GM12878 (cell line): ENCODE measurements at regions not wholly inside any gene's neighbourhood (a gene's known extent, or its start where the extent isn't known, plus 50 kb on each side); places are given as distances from the start of the nearest gene placed in this dataset.

Source experiments
- ATAC-seq: fragments of 200-7000 bp; cut with Tn5 transposase; 3 replicates; pipeline ENCODE4 v1.9.1; 2020; ENCODE audit warnings: mild to moderate bottlenecking, moderate library complexity
- BruUV-seq: library from RNA; stranded (reverse); fragments of 400-500 nt; replicated peaks from 2 replicates; lab custom pipeline; 2021; lab: Mats Ljungman, UMichigan
- CTCF ChIA-PET: fragments of 300-600 bp; sonication (Branson Sonifier 250); formaldehyde crosslinking; extraction: SDS; loops from one replicate; lab custom pipeline; 2021; ENCODE audit warnings: inconsistent platforms; lab: Yijun Ruan, JAX
- POLR2A ChIA-PET: fragments of 350-600 bp; formaldehyde crosslinking; extraction: SDS; loops from one replicate; lab custom pipeline; 2021; ENCODE audit warnings: inconsistent platforms; lab: Charles Lee
- RAD21 ChIA-PET: fragments of 300-600 bp; sonication (Branson Sonifier 250); formaldehyde crosslinking; loops from one replicate; lab custom pipeline; 2023; ENCODE audit warnings: antibody characterized with exemption; ENCODE audit not compliant: unreplicated experiment; lab: Charles Lee
- SMC1A ChIA-PET: fragments of 300-600 bp; sonication (Branson Sonifier 250); formaldehyde crosslinking; loops from one replicate; lab custom pipeline; 2023; ENCODE audit not compliant: unreplicated experiment, uncharacterized antibody; lab: Charles Lee
- DNase-seq: peaks from one replicate; pipeline ENCODE4 v3.0.0-alpha.2; 2011; ENCODE audit warnings: low read depth, low spot score
- FAIRE-seq: peaks from 3 replicates; lab custom pipeline; 2011; peaks lifted over from hg19 to GRCh38; lab: Jason Lieb, UNC
- H2AFZ ChIP-seq: 2 replicates; pipeline ENCODE4 v1.6.0; 2011; ENCODE audit warnings: low read depth, low read length, control low read depth; ENCODE audit not compliant: control insufficient read depth
- H3K27ac ChIP-seq: 2 replicates; pipeline ENCODE4 v1.5.1; 2011; ENCODE audit warnings: control low read depth; ENCODE audit not compliant: control insufficient read depth, insufficient read depth
- H3K27me3 ChIP-seq, 2 experiments: replicated peaks in 1 of 2; 2 replicates each; pipeline versions ENCODE4 v1.6.0 to v1.6.1; 2011; ENCODE audit warnings: low read length in 1 of 2; ENCODE audit not compliant: control insufficient read depth in 2 of 2, insufficient read depth in 2 of 2
- H3K36me3 ChIP-seq, 2 experiments: 2 replicates each; pipeline ENCODE4 v1.5.1; 2011; ENCODE audit warnings: low read length in 1 of 2; ENCODE audit not compliant: control insufficient read depth in 2 of 2, insufficient read depth in 2 of 2
- H3K4me1 ChIP-seq: 2 replicates; pipeline ENCODE4 v1.6.1; 2011; ENCODE audit warnings: mild to moderate bottlenecking, low read length, moderate library complexity, mixed read lengths; ENCODE audit not compliant: control insufficient read depth, insufficient read depth
- H3K4me2 ChIP-seq: 2 replicates; pipeline ENCODE4 v1.6.0; 2011; ENCODE audit warnings: control low read depth; ENCODE audit not compliant: control insufficient read depth, insufficient read depth
- H3K4me3 ChIP-seq: fragments of 200-600 bp; sonication (generic); 2 replicates; pipeline ENCODE4 v1.5.1; 2016
- H3K79me2 ChIP-seq: 2 replicates; pipeline ENCODE4 v1.6.0; 2011; ENCODE audit warnings: low read length; ENCODE audit not compliant: control insufficient read depth, insufficient read depth
- H3K9ac ChIP-seq: 2 replicates; pipeline ENCODE4 v1.8.0; 2011; ENCODE audit warnings: low read length, control low read depth, mixed read lengths; ENCODE audit not compliant: control insufficient read depth, insufficient read depth
- H3K9me3 ChIP-seq: replicated peaks from 3 replicates; pipeline ENCODE4 v1.5.1; 2011; ENCODE audit warnings: mild to moderate bottlenecking, low read length; ENCODE audit not compliant: control insufficient read depth, insufficient read depth
- H4K20me1 ChIP-seq: 2 replicates; pipeline ENCODE4 v1.6.0; 2011; ENCODE audit not compliant: control insufficient read depth, insufficient read depth
- BHLHE40 ChIP-seq, 2 experiments: fragments of 450-650 bp in 1 of 2; IDR thresholded peaks; 2 replicates each; pipeline ENCODE4 v1.6.1; 2011 to 2017; ENCODE audit warnings: low read depth in 2 of 2, borderline replicate concordance in 1 of 2, improper control_type of control experiment in 1 of 2, low read length in 1 of 2, mild to moderate bottlenecking in 1 of 2
- EGR1 ChIP-seq, 2 experiments: IDR thresholded peaks; 1 replicate in 1 of 2; 2 replicates in 1 of 2; pipeline ENCODE4 v1.6.1; 2011 to 2012; ENCODE audit warnings: low read depth in 2 of 2, low read length in 2 of 2, borderline replicate concordance in 1 of 2, mild to moderate bottlenecking in 1 of 2, moderate library complexity in 1 of 2
- MEF2A ChIP-seq: IDR thresholded peaks from 2 replicates; pipeline ENCODE4 v1.6.1; 2011; ENCODE audit warnings: low read depth, mild to moderate bottlenecking, low read length, moderate library complexity; ENCODE audit not compliant: insufficient read depth
- NKRF ChIP-seq: fragments of 450-650 bp; conservative IDR thresholded peaks from 2 replicates; pipeline ENCODE4 v1.6.1; 2017; ENCODE audit warnings: mild to moderate bottlenecking, moderate library complexity
- POLR2AphosphoS2 ChIP-seq: IDR thresholded peaks from 2 replicates; pipeline ENCODE4 v1.6.1; 2011; ENCODE audit warnings: low read depth, mild to moderate bottlenecking, low read length, improper control_type of control experiment, moderate library complexity
- SIX5 ChIP-seq: IDR thresholded peaks from 2 replicates; pipeline ENCODE4 v1.6.1; 2011; ENCODE audit warnings: mild to moderate bottlenecking, low read depth, low read length, moderate library complexity; ENCODE audit not compliant: severe bottlenecking
- SP1 ChIP-seq: IDR thresholded peaks from one replicate; pipeline ENCODE4 v1.6.1; 2011; ENCODE audit warnings: low read depth, low read length
- ZBTB4 ChIP-seq: fragments of 450-650 bp; formaldehyde crosslinking; IDR thresholded peaks from 2 replicates; pipeline ENCODE4 v1.4.0; 2022; ENCODE audit warnings: mild to moderate bottlenecking, moderate library complexity
- ZNF274 ChIP-seq: IDR thresholded peaks from one replicate; pipeline ENCODE4 v1.8.0; 2011; ENCODE audit not compliant: insufficient read length, insufficient read depth
- ZNF622 ChIP-seq: fragments of 450-650 bp; IDR thresholded peaks from 2 replicates; pipeline ENCODE4 v1.6.1; 2017; ENCODE audit warnings: mild to moderate bottlenecking, inconsistent platforms
- WGBS: methylation state at CpG from one replicate; pipeline ENCODE4 v1.1.6; 2016; ENCODE audit warnings: low lambda C conversion rate; ENCODE audit not compliant: insufficient replicate concordance, insufficient coverage; ENCODE audit errors: missing lambda C conversion rate; 5-methylcytosine and 5-hydroxymethylcytosine counted together
- in situ Hi-C: fragments of 300-500 bp; cut with MboI; formaldehyde crosslinking; loops from 9 replicates; pipeline ENCODE4 v1.14.3; 2018; ENCODE audit warnings: mixed read lengths
- intact Hi-C: fragments of 100-400 bp; cut with micrococcal nuclease; formaldehyde crosslinking; loops from one replicate; pipeline ENCODE4 v1.14.2; 2022; ENCODE audit not compliant: unreplicated experiment
- TF ChIP-seq, protein P1 (sequence below): IDR thresholded peaks from 2 replicates; pipeline ENCODE4 v1.6.1; 2011; ENCODE audit warnings: borderline replicate concordance, low read depth, mild to moderate bottlenecking, moderate library complexity, mixed read lengths, low read length; ENCODE audit not compliant: insufficient read depth; ENCODE audit errors: extremely low read length
- TF ChIP-seq, protein P2 (sequence below), 3 experiments: IDR thresholded peaks in 2 of 3; conservative IDR thresholded peaks in 1 of 3; 2 replicates each; pipeline ENCODE4 v1.5.1; 2011; ENCODE audit warnings: low read depth in 3 of 3, low read length in 3 of 3, mild to moderate bottlenecking in 3 of 3, control low read depth in 2 of 3, moderate library complexity in 2 of 3, inconsistent platforms in 1 of 3, mixed read lengths in 1 of 3; ENCODE audit not compliant: control insufficient read depth in 2 of 3, insufficient read depth in 1 of 3; ENCODE audit errors: extremely low read depth in 1 of 3

DNA sequence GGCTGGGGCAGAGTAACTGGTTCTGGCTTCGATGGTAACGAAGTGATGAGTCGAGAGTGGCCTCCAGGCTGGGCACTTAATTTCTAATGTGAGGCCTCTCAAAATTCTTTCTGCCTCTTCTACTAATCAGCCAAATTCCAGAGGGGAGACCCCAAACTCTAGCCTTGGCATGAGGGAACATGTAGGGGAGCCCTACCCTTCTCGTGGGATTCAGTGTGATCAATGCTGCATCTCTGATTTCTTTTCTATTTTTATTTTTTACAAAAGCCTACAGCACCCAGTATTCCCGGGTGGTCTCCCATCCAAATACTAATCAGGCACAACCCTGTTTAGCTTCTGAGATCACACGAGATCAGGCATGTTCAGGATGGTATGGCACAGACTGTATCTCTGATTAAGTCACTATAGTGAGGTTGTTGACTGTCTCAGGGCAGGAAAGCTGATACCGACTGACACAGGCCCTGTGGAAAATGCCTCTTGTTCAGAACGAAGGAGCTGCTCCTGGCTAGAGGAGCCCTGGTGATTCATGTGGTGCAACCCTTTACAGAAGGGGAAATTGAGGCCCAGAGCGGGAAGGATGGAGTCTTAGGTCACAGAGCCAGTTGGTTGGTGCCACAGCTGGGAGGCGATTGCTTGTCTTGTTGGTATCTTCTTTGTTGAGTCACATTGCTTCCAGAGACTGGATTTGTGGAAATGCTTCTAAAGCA lies 126.3 kb upstream of the HS6ST1 start:
- FAIRE-seq (no peak), ATAC-seq (no peak), DNase-seq (no peak)
- Histone ChIP-seq H3K27ac (no peak overlapping the region), H3K9me3 (no peaks in the 10 kb centered on the region), H3K4me3 (no peak overlapping the region), H3K4me2 (no peak overlapping the region), H3K27me3 (peaks cover 0 to 2% of the 10 kb centered on the region in 2 experiments; a peak in 1 of 4 replicates), H3K79me2 (no peaks in the 10 kb centered on the region), H3K9ac (no peak overlapping the region), H3K36me3 (no peaks in the 10 kb centered on the region), H4K20me1 (no peaks in the 10 kb centered on the region), H3K4me1 (no peaks in the 10 kb centered on the region), H2AFZ (no peak overlapping the region)
- WGBS: 7% methylated on average over 10 of the region's 10 CpGs
- ChIA-PET POLR2A (no interaction called here), SMC1A (no interaction called here), RAD21 (no interaction called here), CTCF (no interaction called here)
- no TSS peak for BruUV-seq
- in situ Hi-C loops: no loop called here
- TF ChIP-seq MEF2A: no peak
- TF ChIP-seq SP1: no peak
- TF ChIP-seq POLR2AphosphoS2: no peak
- TF ChIP-seq, protein P1, sequence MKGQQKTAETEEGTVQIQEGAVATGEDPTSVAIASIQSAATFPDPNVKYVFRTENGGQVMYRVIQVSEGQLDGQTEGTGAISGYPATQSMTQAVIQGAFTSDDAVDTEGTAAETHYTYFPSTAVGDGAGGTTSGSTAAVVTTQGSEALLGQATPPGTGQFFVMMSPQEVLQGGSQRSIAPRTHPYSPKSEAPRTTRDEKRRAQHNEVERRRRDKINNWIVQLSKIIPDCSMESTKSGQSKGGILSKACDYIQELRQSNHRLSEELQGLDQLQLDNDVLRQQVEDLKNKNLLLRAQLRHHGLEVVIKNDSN: no peak
- no peak for TF ChIP-seq NKRF
- TF ChIP-seq BHLHE40 (IDR thresholded peaks at IDR 0.05; ENCODE audit: borderline replicate concordance in 1 of 2, low read depth in 2 of 2, low read length in 1 of 2): no peak
- TF ChIP-seq ZNF274: no peak
- no peak for TF ChIP-seq SIX5
- TF ChIP-seq, protein P2, sequence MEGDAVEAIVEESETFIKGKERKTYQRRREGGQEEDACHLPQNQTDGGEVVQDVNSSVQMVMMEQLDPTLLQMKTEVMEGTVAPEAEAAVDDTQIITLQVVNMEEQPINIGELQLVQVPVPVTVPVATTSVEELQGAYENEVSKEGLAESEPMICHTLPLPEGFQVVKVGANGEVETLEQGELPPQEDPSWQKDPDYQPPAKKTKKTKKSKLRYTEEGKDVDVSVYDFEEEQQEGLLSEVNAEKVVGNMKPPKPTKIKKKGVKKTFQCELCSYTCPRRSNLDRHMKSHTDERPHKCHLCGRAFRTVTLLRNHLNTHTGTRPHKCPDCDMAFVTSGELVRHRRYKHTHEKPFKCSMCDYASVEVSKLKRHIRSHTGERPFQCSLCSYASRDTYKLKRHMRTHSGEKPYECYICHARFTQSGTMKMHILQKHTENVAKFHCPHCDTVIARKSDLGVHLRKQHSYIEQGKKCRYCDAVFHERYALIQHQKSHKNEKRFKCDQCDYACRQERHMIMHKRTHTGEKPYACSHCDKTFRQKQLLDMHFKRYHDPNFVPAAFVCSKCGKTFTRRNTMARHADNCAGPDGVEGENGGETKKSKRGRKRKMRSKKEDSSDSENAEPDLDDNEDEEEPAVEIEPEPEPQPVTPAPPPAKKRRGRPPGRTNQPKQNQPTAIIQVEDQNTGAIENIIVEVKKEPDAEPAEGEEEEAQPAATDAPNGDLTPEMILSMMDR (IDR thresholded peaks at IDR 0.05 in 2 of 3, conservative IDR thresholded peaks at IDR 0.05 in 1 of 3; ENCODE audit: control insufficient read depth in 2 of 3, extremely low read depth in 1 of 3, insufficient read depth in 1 of 3, low read depth in 3 of 3, low read length in 3 of 3): no peak
- TF ChIP-seq EGR1 (IDR thresholded peaks at IDR 0.05; ENCODE audit: borderline replicate concordance in 1 of 2, low read depth in 2 of 2, low read length in 2 of 2): no peak
- no peak for TF ChIP-seq ZBTB4 (CRISPR knock-in tag)
- no peak for TF ChIP-seq ZNF622
- intact Hi-C loops: no loop called here
